H54 (cell line): ENCODE measurements at regions not wholly inside any gene's neighbourhood (a gene's known extent, or its start where the extent isn't known, plus 50 kb on each side); places are given as distances from the start of the nearest gene placed in this dataset.
A peak's percentile ranks its signal among the peaks of the same experiment; 100 is the strongest.
"Not testable (repeated sequence)": the region's sequence is repeated elsewhere in the genome, so short reads cannot be mapped to it uniquely, and the experiment has no call there.

ENCODE experiments used
- DNase-seq: peaks from one replicate; pipeline ENCODE4 v3.0.0; 2011; ENCODE audit warnings: low spot score, mixed read lengths; ENCODE audit not compliant: insufficient read length
- FAIRE-seq: peaks from 3 replicates; lab custom pipeline; 2011; peaks lifted over from hg19 to GRCh38; lab: Jason Lieb, UNC
- POLR2A ChIP-seq: IDR thresholded peaks from 2 replicates; pipeline ENCODE4 v1.6.1; 2011; ENCODE audit warnings: low read depth, mild to moderate bottlenecking, low read length

GRCh38 chr12:9464408-9464807 lies 143.3 kb downstream of the KLRB1 start:
- FAIRE-seq (no peak), DNase-seq (no peak)
- no peak for TF ChIP-seq POLR2A

- FAIRE-seq = peak; percentile 68
- DNase-seq = peak; percentile 14
Observed at GRCh38 chr12:9455516-9455915, 152.2 kb downstream of the KLRB1 start.

- not testable (repeated sequence) for FAIRE-seq, DNase-seq
Observed at GRCh38 chr12:9454021-9454420, 153.7 kb downstream of the KLRB1 start.

- DNase-seq, FAIRE-seq: not testable (repeated sequence)
Observed at GRCh38 chr12:9450127-9450567, 157.6 kb downstream of the KLRB1 start.

- not testable (repeated sequence) for FAIRE-seq, DNase-seq
Observed at GRCh38 chr12:9449657-9450126, 158.0 kb downstream of the KLRB1 start.

- DNase-seq = no peak
- no peak for TF ChIP-seq POLR2A
- no peak for FAIRE-seq
Observed at GRCh38 chr12:9449181-9449580, 158.5 kb downstream of the KLRB1 start.

- not testable (repeated sequence) for DNase-seq, FAIRE-seq
Observed at GRCh38 chr12:9448648-9449047, 159.1 kb downstream of the KLRB1 start.

GRCh38 chr12:9447791-9448614 lies 159.7 kb downstream of the KLRB1 start:
- peak; percentile 33; the same call in 1 of the 2 replicates for TF ChIP-seq POLR2A
- FAIRE-seq = peak; percentile 84
- peak; percentile 66 for DNase-seq

GRCh38 chr12:9446883-9447761 lies 160.6 kb downstream of the KLRB1 start:
- not testable (repeated sequence) for DNase-seq, FAIRE-seq

- not testable (repeated sequence) for DNase-seq, FAIRE-seq
Observed at GRCh38 chr12:9440428-9440827, 167.3 kb downstream of the KLRB1 start.

- not testable (repeated sequence) for DNase-seq, FAIRE-seq
Observed at GRCh38 chr12:9435682-9436081, 172.0 kb downstream of the KLRB1 start.

- not testable (repeated sequence) for DNase-seq, FAIRE-seq
Observed at GRCh38 chr12:9430385-9430784, 177.3 kb downstream of the KLRB1 start.

GRCh38 chr12:9428856-9429255 lies 178.9 kb downstream of the KLRB1 start:
- not testable (repeated sequence) for FAIRE-seq, DNase-seq

- DNase-seq, FAIRE-seq: not testable (repeated sequence)
Observed at GRCh38 chr12:9425429-9425828, 182.3 kb downstream of the KLRB1 start.

GRCh38 chr12:9424175-9424740 lies 183.5 kb downstream of the KLRB1 start:
- DNase-seq, FAIRE-seq: not testable (repeated sequence)

GRCh38 chr12:9422689-9423088 lies 185.0 kb downstream of the KLRB1 start:
- DNase-seq, FAIRE-seq: not testable (repeated sequence)

GRCh38 chr12:9421520-9422086 lies 186.1 kb downstream of the KLRB1 start:
- not testable (repeated sequence) for DNase-seq

GRCh38 chr12:9420817-9421519 lies 186.7 kb downstream of the KLRB1 start:
- not testable (repeated sequence) for FAIRE-seq, DNase-seq

More at GRCh38 chr12:9421520-9422086, 186.1 kb downstream of the KLRB1 start:
- FAIRE-seq = not testable (repeated sequence)
